AG08395 (cell line): ENCODE measurements at regions not wholly inside any gene's neighbourhood (a gene's known extent, or its start where the extent isn't known, plus 50 kb on each side); places are given as distances from the start of the nearest gene placed in this dataset.
"Not testable (repeated sequence)": the region's sequence is repeated elsewhere in the genome, so short reads cannot be mapped to it uniquely, and the experiment has no call there.

Source experiments
- DNase-seq: peaks from one replicate; pipeline ENCODE4 v3.0.0; 2012; ENCODE audit warnings: mixed read lengths, low spot score

- DNase-seq: no peak
Observed at GRCh38 chr9:75282047-75282446, 193.7 kb downstream of the OSTF1 start.

- no peak for DNase-seq
Observed at GRCh38 chr9:75289332-75289731, 201.0 kb downstream of the OSTF1 start.

GRCh38 chr9:75299324-75299723 is 211.0 kb downstream of the OSTF1 start:
- DNase-seq: no peak

- DNase-seq: no peak
Observed at GRCh38 chr9:75333624-75334023, 245.3 kb downstream of the OSTF1 start.

GRCh38 chr9:75358846-75359245 is 270.5 kb downstream of the OSTF1 start:
- no peak for DNase-seq

GRCh38 chr9:75359638-75360037 is 271.3 kb downstream of the OSTF1 start:
- DNase-seq: no peak

- no peak for DNase-seq
Observed at GRCh38 chr9:75360252-75360651, 271.9 kb downstream of the OSTF1 start.

GRCh38 chr9:75362446-75362845 is 274.1 kb downstream of the OSTF1 start:
- DNase-seq: not testable (repeated sequence)

GRCh38 chr9:75365196-75365595 is 276.9 kb downstream of the OSTF1 start:
- DNase-seq: no peak

GRCh38 chr9:75369989-75370388 is 281.7 kb downstream of the OSTF1 start:
- no peak for DNase-seq

- DNase-seq: no peak
Observed at GRCh38 chr9:75372499-75373268, 284.4 kb downstream of the OSTF1 start.

GRCh38 chr9:75376680-75377254 is 288.5 kb downstream of the OSTF1 start:
- no peak for DNase-seq

GRCh38 chr9:75378036-75378435 is 289.7 kb downstream of the OSTF1 start:
- no peak for DNase-seq

- no peak for DNase-seq
Observed at GRCh38 chr9:75378926-75379325, 290.6 kb downstream of the OSTF1 start.

- no peak for DNase-seq
Observed at GRCh38 chr9:75382126-75382525, 293.8 kb downstream of the OSTF1 start.

- not testable (repeated sequence) for DNase-seq
Observed at GRCh38 chr9:75383420-75384034, 295.2 kb downstream of the OSTF1 start.

- DNase-seq: no peak
Observed at GRCh38 chr9:75385236-75385635, 296.9 kb downstream of the OSTF1 start.

- no peak for DNase-seq
Observed at GRCh38 chr9:75389101-75389500, 300.8 kb downstream of the OSTF1 start.

- no peak for DNase-seq
Observed at GRCh38 chr9:75390951-75391350, 302.6 kb downstream of the OSTF1 start.

GRCh38 chr9:75391497-75391896 is 303.2 kb downstream of the OSTF1 start:
- DNase-seq: no peak

GRCh38 chr9:75395336-75395735 is 307.0 kb downstream of the OSTF1 start:
- no peak for DNase-seq

GRCh38 chr9:75397836-75398235 is 309.5 kb downstream of the OSTF1 start:
- no peak for DNase-seq

GRCh38 chr9:75408391-75408790 is 320.1 kb downstream of the OSTF1 start:
- DNase-seq: no peak
